Trophoblast cell (in vitro differentiated cells and primary cell): ENCODE measurements at regions not wholly inside any gene's neighbourhood (a gene's known extent, or its start where the extent isn't known, plus 50 kb on each side); places are given as distances from the start of the nearest gene placed in this dataset.

Experiments
- DNase-seq, 2 donors: peaks; one replicate each; pipeline ENCODE4 v3.0.0-alpha.2; 2016
- H2AFZ ChIP-seq: 2 replicates; pipeline ENCODE4 v1.6.1; 2013; ENCODE audit warnings: low read length, moderate library complexity, mild to moderate bottlenecking; ENCODE audit not compliant: insufficient read depth, poor library complexity
- H2AK5ac ChIP-seq: 2 replicates; pipeline ENCODE4 v1.6.1; 2013; ENCODE audit warnings: mild to moderate bottlenecking, low read length
- H2BK120ac ChIP-seq: 2 replicates; pipeline ENCODE4 v1.6.1; 2013; ENCODE audit warnings: low read length, mild to moderate bottlenecking, moderate library complexity; ENCODE audit not compliant: insufficient read depth, poor library complexity
- H2BK12ac ChIP-seq: 2 replicates; pipeline ENCODE4 v1.6.1; 2013; ENCODE audit warnings: mild to moderate bottlenecking, low read length, moderate library complexity
- H2BK5ac ChIP-seq: 2 replicates; pipeline ENCODE4 v1.6.1; 2013; ENCODE audit warnings: low read length, low read depth, moderate library complexity, mild to moderate bottlenecking; ENCODE audit not compliant: poor library complexity
- H3K14ac ChIP-seq: 2 replicates; pipeline ENCODE4 v1.6.1; 2013; ENCODE audit warnings: mild to moderate bottlenecking, low read length
- H3K18ac ChIP-seq: 2 replicates; pipeline ENCODE4 v1.6.1; 2013; ENCODE audit warnings: mild to moderate bottlenecking, low read length
- H3K23ac ChIP-seq: 2 replicates; pipeline ENCODE4 v1.6.1; 2013; ENCODE audit warnings: low read length
- H3K27ac ChIP-seq: 2 replicates; pipeline ENCODE4 v1.5.1; 2013; ENCODE audit warnings: low read depth, mild to moderate bottlenecking, inconsistent platforms, low read length, moderate library complexity
- H3K27me3 ChIP-seq: 2 replicates; pipeline ENCODE4 v1.6.1; 2013; ENCODE audit warnings: inconsistent platforms, mild to moderate bottlenecking, low read length, moderate library complexity; ENCODE audit not compliant: insufficient read depth
- H3K36me3 ChIP-seq, 2 experiments: 1 replicate in 1 of 2; 2 replicates in 1 of 2; pipeline ENCODE4 v1.6.1; 2013; ENCODE audit warnings: low read length in 2 of 2, mild to moderate bottlenecking in 2 of 2, moderate library complexity in 1 of 2; ENCODE audit not compliant: insufficient read depth in 2 of 2, control insufficient read depth in 1 of 2
- H3K4ac ChIP-seq: 2 replicates; pipeline ENCODE4 v1.6.1; 2013; ENCODE audit warnings: low read depth, mild to moderate bottlenecking, low read length, moderate library complexity
- H3K4me1 ChIP-seq, 2 experiments: 1 replicate in 1 of 2; 2 replicates in 1 of 2; pipeline ENCODE4 v1.6.1; 2013; ENCODE audit warnings: low read length in 2 of 2, mild to moderate bottlenecking in 2 of 2, moderate library complexity in 1 of 2; ENCODE audit not compliant: insufficient read depth in 2 of 2, control insufficient read depth in 1 of 2
- H3K4me2 ChIP-seq: 2 replicates; pipeline ENCODE4 v1.6.1; 2013; ENCODE audit warnings: inconsistent platforms, mild to moderate bottlenecking, low read length, moderate library complexity
- H3K4me3 ChIP-seq: 2 replicates; pipeline ENCODE4 v1.5.1; 2013; ENCODE audit warnings: mild to moderate bottlenecking, low read depth, low read length, inconsistent platforms
- H3K79me1 ChIP-seq: one replicate; pipeline ENCODE4 v1.6.1; 2013; ENCODE audit warnings: low read length
- H3K79me2 ChIP-seq: 2 replicates; pipeline ENCODE4 v1.6.1; 2013; ENCODE audit warnings: low read length, mild to moderate bottlenecking; ENCODE audit not compliant: control insufficient read depth, insufficient read depth, poor library complexity
- H3K9ac ChIP-seq: 2 replicates; pipeline ENCODE4 v1.6.1; 2013; ENCODE audit warnings: mild to moderate bottlenecking, low read length
- H3K9me3 ChIP-seq: 2 replicates; pipeline ENCODE4 v1.6.1; 2013; ENCODE audit warnings: low read depth, mild to moderate bottlenecking, control low read depth, inconsistent platforms, low read length; ENCODE audit not compliant: insufficient read depth
- H4K12ac ChIP-seq: 2 replicates; pipeline ENCODE4 v1.6.1; 2013; ENCODE audit warnings: low read depth, mild to moderate bottlenecking, low read length, moderate library complexity
- H4K8ac ChIP-seq: 2 replicates; pipeline ENCODE4 v1.6.1; 2013; ENCODE audit warnings: low read depth, mild to moderate bottlenecking, low read length, moderate library complexity
- H4K91ac ChIP-seq: one replicate; pipeline ENCODE4 v1.6.1; 2013; ENCODE audit warnings: low read depth, mild to moderate bottlenecking, low read length, moderate library complexity
- WGBS: extraction: QIAGEN DNeasy Blood & Tissue Kit; methylation state at CpG from one replicate; pipeline ENCODE4 v1.1.7; 2013; ENCODE audit warnings: missing lambda C conversion rate; ENCODE audit not compliant: insufficient read length, insufficient coverage; ENCODE audit errors: extremely low coverage; 5-methylcytosine and 5-hydroxymethylcytosine counted together

DNA sequence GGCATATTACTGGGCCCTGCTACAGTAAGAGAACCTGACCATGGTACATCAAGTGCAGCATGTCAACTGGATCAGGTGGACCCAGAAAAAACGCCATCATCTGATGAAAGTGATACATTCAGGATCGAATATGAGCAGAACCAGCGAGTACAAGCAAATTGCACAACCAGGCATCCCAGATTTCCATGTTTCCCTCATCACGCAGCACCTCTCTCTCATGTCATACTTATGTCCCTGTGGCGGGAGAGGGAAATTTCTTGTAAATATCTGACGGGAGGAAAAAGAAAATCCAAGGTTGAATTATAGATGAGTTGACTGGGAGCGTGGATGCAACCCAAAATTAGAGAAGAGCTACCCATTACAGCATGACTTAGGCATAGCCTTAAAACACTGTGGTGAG is 608.5 kb upstream of the FAT1 start:
- H3K9ac ChIP-seq, result no peak overlapping the region
- H3K18ac ChIP-seq, result no peak overlapping the region
- H2BK5ac ChIP-seq, result no peak overlapping the region
- H3K9me3 ChIP-seq, result no peaks in the 10 kb centered on the region
- H2BK120ac ChIP-seq, result no peak overlapping the region
- H3K27me3 ChIP-seq, result no peaks in the 10 kb centered on the region
- H3K36me3 ChIP-seq, result no peaks in the 10 kb centered on the region
- no peaks in the 10 kb centered on the region for H3K79me2 ChIP-seq
- H3K4ac ChIP-seq, result no peak overlapping the region
- H4K8ac ChIP-seq, result no peak overlapping the region
- H2BK12ac ChIP-seq, result no peak overlapping the region
- no peak overlapping the region for H2AFZ ChIP-seq
- H4K91ac ChIP-seq, result no peak overlapping the region
- no peak overlapping the region for H4K12ac ChIP-seq
- H3K14ac ChIP-seq, result no peak overlapping the region
- no peaks in the 10 kb centered on the region for H3K4me1 ChIP-seq
- no CpG with 5 or more reads among the region's 7 CpGs for WGBS
- H2AK5ac ChIP-seq, result no peak overlapping the region
- no peak overlapping the region for H3K23ac ChIP-seq
- no peak overlapping the region for H3K4me3 ChIP-seq
- no peak for DNase-seq
- no peaks in the 10 kb centered on the region for H3K79me1 ChIP-seq
- H3K4me2 ChIP-seq, result no peak overlapping the region
- H3K27ac ChIP-seq, result no peak overlapping the region

DNA sequence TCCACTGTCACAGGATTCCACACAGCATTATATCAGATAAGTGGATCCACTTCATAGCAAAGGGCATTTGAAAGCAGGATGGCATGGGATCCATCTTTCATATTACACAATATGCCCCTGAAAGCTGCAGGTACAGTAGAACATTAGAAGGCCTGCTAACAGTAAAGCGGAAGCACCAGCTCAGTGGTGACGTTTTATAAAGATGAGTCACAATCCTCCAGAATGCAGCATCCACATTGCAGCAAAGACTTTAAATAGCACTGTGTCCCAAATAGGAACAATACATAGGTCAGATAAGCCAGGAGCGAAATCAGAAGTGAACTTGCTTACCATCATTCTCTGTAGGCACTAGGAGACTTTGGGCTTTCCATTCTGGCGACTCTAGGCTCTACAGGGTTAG is 609.5 kb upstream of the FAT1 start:
- Histone ChIP-seq H4K12ac (no peak overlapping the region), H3K36me3 (no peaks in the 10 kb centered on the region), H3K14ac (no peak overlapping the region), H2AK5ac (no peak overlapping the region), H3K9me3 (no peaks in the 10 kb centered on the region), H2BK5ac (no peak overlapping the region), H3K27me3 (no peaks in the 10 kb centered on the region), H3K27ac (no peak overlapping the region), H4K8ac (no peak overlapping the region), H4K91ac (no peak overlapping the region), H3K23ac (no peak overlapping the region), H3K79me2 (no peaks in the 10 kb centered on the region), H2AFZ (no peak overlapping the region), H3K4me2 (no peak overlapping the region), H2BK12ac (no peak overlapping the region), H3K79me1 (no peaks in the 10 kb centered on the region), H3K4me1 (no peaks in the 10 kb centered on the region), H3K9ac (no peak overlapping the region), H3K4ac (no peak overlapping the region), H3K18ac (no peak overlapping the region), H2BK120ac (no peak overlapping the region), H3K4me3 (no peak overlapping the region)
- peak; percentile 31 to 71 for DNase-seq
- WGBS, result no CpG with 5 or more reads among the region's 4 CpGs

DNA sequence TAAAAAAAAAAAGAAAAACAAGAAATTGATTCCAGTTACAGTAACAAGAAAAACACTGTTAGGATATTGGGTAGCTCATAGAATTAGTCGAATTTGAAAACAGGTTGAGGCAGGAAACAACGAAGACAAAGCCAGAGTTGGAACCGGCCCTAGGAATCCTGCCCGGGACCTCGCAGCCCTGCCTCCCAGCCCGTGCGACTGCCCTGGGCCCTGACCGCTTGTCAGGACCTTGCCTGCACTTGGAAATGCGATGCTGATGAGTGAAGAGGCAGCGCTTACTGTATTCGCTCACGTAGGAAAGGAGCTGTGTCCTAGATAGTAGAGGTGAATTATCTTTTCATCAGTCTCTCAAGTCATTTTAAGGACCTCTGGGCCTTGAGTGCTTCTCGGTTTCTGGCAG is 611.7 kb upstream of the FAT1 start:
- Histone ChIP-seq H2BK120ac (no peak overlapping the region), H2AFZ (no peak overlapping the region), H3K36me3 (no peaks in the 10 kb centered on the region), H2BK12ac (no peak overlapping the region), H2AK5ac (no peak overlapping the region), H3K23ac (no peak overlapping the region), H3K27ac (no peak overlapping the region), H3K27me3 (no peaks in the 10 kb centered on the region), H3K4me2 (no peak overlapping the region), H3K4ac (no peak overlapping the region), H3K18ac (no peak overlapping the region), H3K4me3 (no peak overlapping the region), H3K79me2 (no peaks in the 10 kb centered on the region), H3K79me1 (no peaks in the 10 kb centered on the region), H2BK5ac (no peak overlapping the region), H3K9me3 (no peaks in the 10 kb centered on the region), H3K4me1 (no peaks in the 10 kb centered on the region), H4K91ac (no peak overlapping the region), H3K9ac (no peak overlapping the region), H3K14ac (no peak overlapping the region), H4K8ac (no peak overlapping the region), H4K12ac (no peak overlapping the region)
- no CpG with 5 or more reads among the region's 13 CpGs for WGBS
- DNase-seq, result no peak

DNA sequence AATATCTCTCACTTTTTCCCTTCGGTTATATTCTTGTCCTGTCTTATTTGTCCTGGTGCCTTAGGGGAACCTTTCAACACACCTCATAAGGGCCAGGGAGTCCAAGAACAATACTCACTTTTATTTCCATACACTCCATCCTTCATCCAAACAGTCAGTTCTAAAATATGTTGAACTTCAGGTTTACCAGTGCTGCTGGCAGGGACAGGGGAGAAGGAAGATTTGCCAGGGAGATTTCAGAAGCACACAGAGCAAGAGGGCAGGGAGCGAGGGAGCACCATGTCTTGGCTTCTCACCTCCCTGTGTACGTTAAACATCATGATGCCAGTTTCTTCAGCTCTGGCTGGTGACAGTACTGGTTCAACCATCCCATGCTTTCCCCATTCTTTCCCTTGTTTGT is 631.1 kb upstream of the FAT1 start:
- no peak overlapping the region for H3K4ac ChIP-seq
- H4K8ac ChIP-seq, result no peak overlapping the region
- no peak overlapping the region for H4K12ac ChIP-seq
- H3K9me3 ChIP-seq, result no peaks in the 10 kb centered on the region
- H4K91ac ChIP-seq, result no peak overlapping the region
- H2AK5ac ChIP-seq, result no peak overlapping the region
- peak; percentile 62 to 90 for DNase-seq
- no peak overlapping the region for H3K27ac ChIP-seq
- peaks cover 0 to 4% of the 10 kb centered on the region in 2 experiments for H3K4me1 ChIP-seq
- no peaks in the 10 kb centered on the region for H3K27me3 ChIP-seq
- no peak overlapping the region for H2BK120ac ChIP-seq
- no peak overlapping the region for H2BK5ac ChIP-seq
- no peak overlapping the region for H2BK12ac ChIP-seq
- no peak overlapping the region for H2AFZ ChIP-seq
- WGBS, result no CpG with 5 or more reads among the region's 3 CpGs
- H3K9ac ChIP-seq, result no peak overlapping the region
- H3K18ac ChIP-seq, result no peak overlapping the region
- no peak overlapping the region for H3K23ac ChIP-seq
- no peaks in the 10 kb centered on the region for H3K79me2 ChIP-seq
- H3K14ac ChIP-seq, result no peak overlapping the region
- no peaks in the 10 kb centered on the region for H3K79me1 ChIP-seq
- H3K4me2 ChIP-seq, result no peak overlapping the region
- H3K4me3 ChIP-seq, result no peak overlapping the region
- no peaks in the 10 kb centered on the region for H3K36me3 ChIP-seq
